ENCODE measurements at regions not wholly inside any gene's neighbourhood (a gene's known extent, or its start where the extent isn't known, plus 50 kb on each side); places are given as distances from the start of the nearest gene placed in this dataset.

DNA sequence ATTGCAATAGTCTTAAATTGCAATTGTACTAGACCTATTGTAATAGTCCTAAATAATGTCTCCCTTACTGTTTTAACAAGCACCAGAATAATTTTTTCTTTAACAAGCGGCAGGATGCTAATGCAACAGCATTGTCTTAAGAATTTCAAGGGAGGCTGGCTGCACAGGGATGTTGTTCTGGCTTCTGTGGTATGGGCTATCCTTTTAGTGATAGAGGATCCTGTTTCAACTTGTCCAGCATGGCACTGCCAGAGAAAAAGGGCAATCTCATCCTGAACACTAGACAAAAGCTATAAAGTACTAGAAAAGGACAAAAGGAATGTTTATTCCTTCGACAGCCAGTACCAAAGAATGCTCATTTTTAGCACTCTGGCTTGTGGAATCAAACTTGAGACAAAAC, 405.5 kb upstream of the ACTRT1 start:
- TF ChIP-seq, protein P1, sequence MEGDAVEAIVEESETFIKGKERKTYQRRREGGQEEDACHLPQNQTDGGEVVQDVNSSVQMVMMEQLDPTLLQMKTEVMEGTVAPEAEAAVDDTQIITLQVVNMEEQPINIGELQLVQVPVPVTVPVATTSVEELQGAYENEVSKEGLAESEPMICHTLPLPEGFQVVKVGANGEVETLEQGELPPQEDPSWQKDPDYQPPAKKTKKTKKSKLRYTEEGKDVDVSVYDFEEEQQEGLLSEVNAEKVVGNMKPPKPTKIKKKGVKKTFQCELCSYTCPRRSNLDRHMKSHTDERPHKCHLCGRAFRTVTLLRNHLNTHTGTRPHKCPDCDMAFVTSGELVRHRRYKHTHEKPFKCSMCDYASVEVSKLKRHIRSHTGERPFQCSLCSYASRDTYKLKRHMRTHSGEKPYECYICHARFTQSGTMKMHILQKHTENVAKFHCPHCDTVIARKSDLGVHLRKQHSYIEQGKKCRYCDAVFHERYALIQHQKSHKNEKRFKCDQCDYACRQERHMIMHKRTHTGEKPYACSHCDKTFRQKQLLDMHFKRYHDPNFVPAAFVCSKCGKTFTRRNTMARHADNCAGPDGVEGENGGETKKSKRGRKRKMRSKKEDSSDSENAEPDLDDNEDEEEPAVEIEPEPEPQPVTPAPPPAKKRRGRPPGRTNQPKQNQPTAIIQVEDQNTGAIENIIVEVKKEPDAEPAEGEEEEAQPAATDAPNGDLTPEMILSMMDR (IDR thresholded peaks at IDR 0.05): no peak
- no peak for TF ChIP-seq POLR2A (IDR thresholded peaks at IDR 0.05)

All from heart left ventricle (tissue), 13 donors.